Muscle of arm (tissue), 1 donor: ENCODE measurements at regions not wholly inside any gene's neighbourhood (a gene's known extent, or its start where the extent isn't known, plus 50 kb on each side); places are given as distances from the start of the nearest gene placed in this dataset.

Experiments
- DNase-seq: peaks from one replicate; pipeline ENCODE4 v3.0.0-alpha.2; 2013

- DNase-seq: no peak
Measured at GRCh38 chr5:171684169-171684568, 101.4 kb upstream of the SMIM23 start.

- no peak for DNase-seq
Measured at GRCh38 chr5:171688696-171689495, 96.7 kb upstream of the SMIM23 start.

GRCh38 chr5:171689853-171690417 is 95.7 kb upstream of the SMIM23 start:
- DNase-seq: no peak

- no peak for DNase-seq
Measured at GRCh38 chr5:171692107-171692506, 93.5 kb upstream of the SMIM23 start.

GRCh38 chr5:171692936-171693335 is 92.7 kb upstream of the SMIM23 start:
- DNase-seq: no peak

- no peak for DNase-seq
Measured at GRCh38 chr5:171693412-171693811, 92.2 kb upstream of the SMIM23 start.

GRCh38 chr5:171695804-171696203 is 89.8 kb upstream of the SMIM23 start:
- DNase-seq: no peak

GRCh38 chr5:171697221-171698102 is 88.2 kb upstream of the SMIM23 start:
- DNase-seq: peak; percentile 43

- peak; percentile 69 for DNase-seq
Measured at GRCh38 chr5:171700318-171700912, 85.2 kb upstream of the SMIM23 start.

- peak; percentile 49 for DNase-seq
Measured at GRCh38 chr5:171701100-171701541, 84.5 kb upstream of the SMIM23 start.

GRCh38 chr5:171702135-171702770 is 83.4 kb upstream of the SMIM23 start:
- no peak for DNase-seq

GRCh38 chr5:171703146-171703545 is 82.5 kb upstream of the SMIM23 start:
- no peak for DNase-seq

GRCh38 chr5:171705036-171705435 is 80.6 kb upstream of the SMIM23 start:
- DNase-seq: no peak

GRCh38 chr5:171705830-171706468 is 79.7 kb upstream of the SMIM23 start:
- no peak for DNase-seq

- DNase-seq: no peak
Measured at GRCh38 chr5:171706736-171707441, 78.7 kb upstream of the SMIM23 start.

GRCh38 chr5:171707442-171707792 is 78.2 kb upstream of the SMIM23 start:
- DNase-seq: no peak

GRCh38 chr5:171709930-171710329 is 75.7 kb upstream of the SMIM23 start:
- DNase-seq: no peak

- no peak for DNase-seq
Measured at GRCh38 chr5:171710451-171711024, 75.1 kb upstream of the SMIM23 start.

- no peak for DNase-seq
Measured at GRCh38 chr5:171711571-171711970, 74.0 kb upstream of the SMIM23 start.

- no peak for DNase-seq
Measured at GRCh38 chr5:171712616-171713015, 73.0 kb upstream of the SMIM23 start.
